Mesendoderm (in vitro differentiated cells): ENCODE measurements at regions not wholly inside any gene's neighbourhood (a gene's known extent, or its start where the extent isn't known, plus 50 kb on each side); places are given as distances from the start of the nearest gene placed in this dataset.

Experiments used
- DNase-seq: peaks from one replicate; pipeline ENCODE4 v3.0.0; 2013
- H2AK5ac ChIP-seq: 2 replicates; pipeline ENCODE4 v1.6.1; 2013; ENCODE audit warnings: low read length, inconsistent platforms
- H2BK120ac ChIP-seq: 2 replicates; pipeline ENCODE4 v1.6.1; 2013; ENCODE audit warnings: low read depth, mild to moderate bottlenecking, low read length, moderate library complexity, mixed read lengths
- H2BK15ac ChIP-seq: replicated peaks from 2 replicates; pipeline ENCODE4 v1.6.1; 2013; ENCODE audit warnings: low read depth, mild to moderate bottlenecking, moderate library complexity
- H2BK5ac ChIP-seq: 2 replicates; pipeline ENCODE4 v1.6.1; 2013; ENCODE audit warnings: low read length, inconsistent platforms
- H3K18ac ChIP-seq: 2 replicates; pipeline ENCODE4 v1.6.1; 2013; ENCODE audit warnings: mild to moderate bottlenecking, low read length, mixed read lengths
- H3K23ac ChIP-seq: one replicate; pipeline ENCODE4 v1.6.1; 2013; ENCODE audit warnings: low read length
- H3K27ac ChIP-seq: 2 replicates; pipeline ENCODE4 v1.5.1; 2013; ENCODE audit warnings: low read depth, mild to moderate bottlenecking, inconsistent platforms, low read length, moderate library complexity
- H3K27me3 ChIP-seq: 2 replicates; pipeline ENCODE4 v1.6.1; 2013; ENCODE audit warnings: low read length, control low read depth, mild to moderate bottlenecking, inconsistent platforms; ENCODE audit not compliant: insufficient read depth, poor library complexity
- H3K36me3 ChIP-seq: 2 replicates; pipeline ENCODE4 v1.6.1; 2013; ENCODE audit warnings: low read length, inconsistent platforms; ENCODE audit not compliant: control insufficient read depth, insufficient read depth
- H3K4ac ChIP-seq: one replicate; pipeline ENCODE4 v1.6.1; 2013; ENCODE audit warnings: low read depth, mild to moderate bottlenecking, low read length, moderate library complexity
- H3K4me1 ChIP-seq: 2 replicates; pipeline ENCODE4 v1.6.1; 2013; ENCODE audit warnings: low read depth, low read length, inconsistent platforms; ENCODE audit not compliant: control insufficient read depth
- H3K4me2 ChIP-seq: 2 replicates; pipeline ENCODE4 v1.6.1; 2013; ENCODE audit warnings: low read length
- H3K4me3 ChIP-seq: 2 replicates; pipeline ENCODE4 v1.5.1; 2013; ENCODE audit warnings: mild to moderate bottlenecking, low read length
- H3K56ac ChIP-seq: one replicate; pipeline ENCODE4 v1.6.1; 2013; ENCODE audit warnings: low read length
- H3K79me1 ChIP-seq: 2 replicates; pipeline ENCODE4 v1.6.1; 2013; ENCODE audit warnings: low read length, inconsistent platforms
- H3K79me2 ChIP-seq: 2 replicates; pipeline ENCODE4 v1.6.1; 2013; ENCODE audit warnings: mild to moderate bottlenecking, low read length; ENCODE audit not compliant: control insufficient read depth, insufficient read depth
- H3K9ac ChIP-seq: 2 replicates; pipeline ENCODE4 v1.6.1; 2013; ENCODE audit warnings: low read length, inconsistent platforms
- H4K5ac ChIP-seq: one replicate; pipeline ENCODE4 v1.6.1; 2013; ENCODE audit warnings: low read length
- H4K8ac ChIP-seq: one replicate; pipeline ENCODE4 v1.6.1; 2013; ENCODE audit warnings: low read depth, mild to moderate bottlenecking, control low read depth, low read length, moderate library complexity
- WGBS: extraction: QIAGEN DNeasy Blood & Tissue Kit; methylation state at CpG from one replicate; pipeline ENCODE4 v1.1.7; 2013; ENCODE audit warnings: low lambda C conversion rate, missing lambda C conversion rate; ENCODE audit not compliant: insufficient coverage; ENCODE audit errors: extremely low coverage; 5-methylcytosine and 5-hydroxymethylcytosine counted together

GRCh38 chr3:167166012-167166411 is 214.1 kb downstream of the ZBBX start:
- Histone ChIP-seq H3K23ac (no peak overlapping the region), H2BK5ac (no peak overlapping the region), H3K27me3 (no peaks in the 10 kb centered on the region)

GRCh38 chr3:167163580-167163979 is 216.5 kb downstream of the ZBBX start:
- Histone ChIP-seq H3K4me3 (no peak overlapping the region), H3K27me3 (no peaks in the 10 kb centered on the region), H3K36me3 (no peaks in the 10 kb centered on the region), H4K5ac (no peak overlapping the region), H3K4me2 (no peak overlapping the region), H3K4me1 (no peaks in the 10 kb centered on the region), H3K23ac (no peak overlapping the region), H3K79me2 (no peaks in the 10 kb centered on the region), H3K18ac (no peak overlapping the region), H2BK5ac (no peak overlapping the region), H3K79me1 (no peaks in the 10 kb centered on the region), H3K4ac (no peak overlapping the region), H3K56ac (no peak overlapping the region), H2AK5ac (no peak overlapping the region), H3K9ac (no peak overlapping the region), H4K8ac (no peak overlapping the region), H3K27ac (no peak overlapping the region), H2BK120ac (no peak overlapping the region), H2BK15ac (no peak overlapping the region)
- no peak for DNase-seq
- no CpG with 5 or more reads among the region's 3 CpGs for WGBS

More at GRCh38 chr3:167166012-167166411, 214.1 kb downstream of the ZBBX start:
- no peak overlapping the region for H3K4me3 ChIP-seq
- no peak overlapping the region for H3K27ac ChIP-seq
- H3K4me1 ChIP-seq = no peaks in the 10 kb centered on the region
- H2BK15ac ChIP-seq = no peak overlapping the region
- no peak overlapping the region for H2BK120ac ChIP-seq
- no peak overlapping the region for H4K8ac ChIP-seq
- no peaks in the 10 kb centered on the region for H3K79me2 ChIP-seq
- H3K4me2 ChIP-seq = no peak overlapping the region
- no peak for DNase-seq
- no peaks in the 10 kb centered on the region for H3K36me3 ChIP-seq
- H3K18ac ChIP-seq = no peak overlapping the region
- no peak overlapping the region for H4K5ac ChIP-seq
- no peak overlapping the region for H2AK5ac ChIP-seq
- H3K56ac ChIP-seq = no peak overlapping the region
- H3K9ac ChIP-seq = no peak overlapping the region
- no peak overlapping the region for H3K4ac ChIP-seq
- H3K79me1 ChIP-seq = no peaks in the 10 kb centered on the region

GRCh38 chr3:167162083-167162482 is 218.0 kb downstream of the ZBBX start:
- no peak for DNase-seq
- Histone ChIP-seq H3K79me1 (no peaks in the 10 kb centered on the region), H2BK15ac (no peak overlapping the region), H3K4me2 (no peak overlapping the region), H2AK5ac (no peak overlapping the region), H2BK120ac (no peak overlapping the region), H3K23ac (no peak overlapping the region), H3K9ac (no peak overlapping the region), H3K18ac (no peak overlapping the region), H4K5ac (no peak overlapping the region), H3K4ac (no peak overlapping the region), H3K4me3 (no peak overlapping the region), H4K8ac (no peak overlapping the region), H3K36me3 (no peaks in the 10 kb centered on the region), H3K56ac (no peak overlapping the region), H2BK5ac (no peak overlapping the region), H3K4me1 (no peaks in the 10 kb centered on the region), H3K79me2 (no peaks in the 10 kb centered on the region), H3K27ac (no peak overlapping the region), H3K27me3 (no peaks in the 10 kb centered on the region)
- no CpG with 5 or more reads among the region's 1 CpG for WGBS

GRCh38 chr3:167160781-167161180 is 219.3 kb downstream of the ZBBX start:
- no peak overlapping the region for H3K18ac ChIP-seq
- no peak overlapping the region for H2AK5ac ChIP-seq
- no CpG with 5 or more reads among the region's 1 CpG for WGBS
- no peak overlapping the region for H3K4me2 ChIP-seq
- H3K27ac ChIP-seq = no peak overlapping the region
- DNase-seq = no peak
- no peak overlapping the region for H3K56ac ChIP-seq
- H3K4ac ChIP-seq = no peak overlapping the region
- no peak overlapping the region for H3K9ac ChIP-seq
- no peak overlapping the region for H4K8ac ChIP-seq
- no peak overlapping the region for H2BK15ac ChIP-seq
- H2BK5ac ChIP-seq = no peak overlapping the region
- H3K4me3 ChIP-seq = no peak overlapping the region
- no peak overlapping the region for H3K23ac ChIP-seq
- no peaks in the 10 kb centered on the region for H3K27me3 ChIP-seq
- H4K5ac ChIP-seq = no peak overlapping the region
- H3K79me2 ChIP-seq = no peaks in the 10 kb centered on the region
- H3K79me1 ChIP-seq = no peaks in the 10 kb centered on the region
- no peaks in the 10 kb centered on the region for H3K36me3 ChIP-seq
- no peak overlapping the region for H2BK120ac ChIP-seq
- H3K4me1 ChIP-seq = no peaks in the 10 kb centered on the region

- WGBS = no CpG with 5 or more reads among the region's 2 CpGs
Observed at GRCh38 chr3:167151636-167152035, 228.5 kb downstream of the ZBBX start.

GRCh38 chr3:167148136-167148535 is 232.0 kb downstream of the ZBBX start:
- Histone ChIP-seq H2BK15ac (no peak overlapping the region), H3K4me3 (no peak overlapping the region), H3K23ac (no peak overlapping the region), H4K8ac (no peak overlapping the region), H4K5ac (no peak overlapping the region), H2AK5ac (no peak overlapping the region), H3K18ac (no peak overlapping the region), H3K36me3 (no peaks in the 10 kb centered on the region), H3K4me1 (no peaks in the 10 kb centered on the region), H3K79me2 (no peaks in the 10 kb centered on the region), H2BK5ac (no peak overlapping the region), H3K9ac (no peak overlapping the region), H3K4ac (no peak overlapping the region), H3K79me1 (no peaks in the 10 kb centered on the region), H2BK120ac (no peak overlapping the region), H3K4me2 (no peak overlapping the region), H3K56ac (no peak overlapping the region), H3K27me3 (no peaks in the 10 kb centered on the region), H3K27ac (no peak overlapping the region)
- DNase-seq = no peak
- 100% methylated on average over 2 of the region's 4 CpGs for WGBS

More at GRCh38 chr3:167151636-167152035, 228.5 kb downstream of the ZBBX start:
- DNase-seq = no peak
- Histone ChIP-seq H3K4me1 (no peaks in the 10 kb centered on the region), H3K4me3 (no peak overlapping the region), H4K8ac (no peak overlapping the region), H3K36me3 (no peaks in the 10 kb centered on the region), H3K79me1 (no peaks in the 10 kb centered on the region), H3K9ac (no peak overlapping the region), H2BK120ac (no peak overlapping the region), H3K56ac (no peak overlapping the region), H2BK5ac (no peak overlapping the region), H4K5ac (no peak overlapping the region), H3K4me2 (no peak overlapping the region), H3K23ac (no peak overlapping the region), H2AK5ac (no peak overlapping the region), H2BK15ac (no peak overlapping the region), H3K27me3 (no peaks in the 10 kb centered on the region), H3K18ac (no peak overlapping the region), H3K4ac (no peak overlapping the region), H3K27ac (no peak overlapping the region), H3K79me2 (no peaks in the 10 kb centered on the region)
